H1 (cell line): ENCODE measurements at regions not wholly inside any gene's neighbourhood (a gene's known extent, or its start where the extent isn't known, plus 50 kb on each side); places are given as distances from the start of the nearest gene placed in this dataset.

Experiments used
- GABPA ChIP-seq: IDR thresholded peaks from 2 replicates; pipeline ENCODE4 v1.6.1; 2011; ENCODE audit warnings: mild to moderate bottlenecking, low read length, moderate library complexity, borderline replicate concordance; ENCODE audit not compliant: insufficient read depth
- POLR2A ChIP-seq, 2 experiments: IDR thresholded peaks; 1 replicate in 1 of 2; 2 replicates in 1 of 2; pipeline ENCODE4 v1.6.1; 2011; ENCODE audit warnings: low read depth in 2 of 2, low read length in 2 of 2, mild to moderate bottlenecking in 2 of 2; ENCODE audit errors: control extremely low read depth in 1 of 2
- POLR2AphosphoS5 ChIP-seq: IDR thresholded peaks from 2 replicates; pipeline ENCODE4 v1.6.1; 2011; ENCODE audit warnings: low read depth, low read length
- TF ChIP-seq, protein P1 (sequence below), 3 experiments: IDR thresholded peaks; 1 replicate in 2 of 3; 2 replicates in 1 of 3; pipeline versions ENCODE4 v1.5.1 to v1.6.1; 2011; ENCODE audit warnings: low read length in 3 of 3, mild to moderate bottlenecking in 3 of 3, inconsistent platforms in 2 of 3, low read depth in 1 of 3, moderate library complexity in 1 of 3; ENCODE audit not compliant: insufficient read depth in 1 of 3; ENCODE audit errors: control extremely low read depth in 1 of 3

DNA sequence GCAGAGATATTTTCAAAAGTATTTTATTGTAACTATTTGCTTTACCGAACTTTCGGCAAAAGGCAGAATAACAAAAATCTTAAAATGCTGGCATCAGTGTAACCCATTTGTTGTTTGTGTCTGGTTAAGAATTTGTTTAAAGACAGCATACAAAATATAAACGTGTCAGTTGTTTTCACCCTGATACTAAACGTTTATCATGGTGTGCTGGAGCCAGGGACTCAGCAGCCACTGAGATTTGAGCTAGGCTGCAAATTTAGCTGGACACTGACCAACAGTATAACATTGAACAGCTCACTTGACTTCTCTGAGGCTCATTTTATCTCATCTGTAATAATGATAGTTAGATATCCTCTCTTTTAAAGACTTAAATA, 183.7 kb downstream of the TMTC3 start:
- no peak for TF ChIP-seq POLR2AphosphoS5
- TF ChIP-seq, protein P1, sequence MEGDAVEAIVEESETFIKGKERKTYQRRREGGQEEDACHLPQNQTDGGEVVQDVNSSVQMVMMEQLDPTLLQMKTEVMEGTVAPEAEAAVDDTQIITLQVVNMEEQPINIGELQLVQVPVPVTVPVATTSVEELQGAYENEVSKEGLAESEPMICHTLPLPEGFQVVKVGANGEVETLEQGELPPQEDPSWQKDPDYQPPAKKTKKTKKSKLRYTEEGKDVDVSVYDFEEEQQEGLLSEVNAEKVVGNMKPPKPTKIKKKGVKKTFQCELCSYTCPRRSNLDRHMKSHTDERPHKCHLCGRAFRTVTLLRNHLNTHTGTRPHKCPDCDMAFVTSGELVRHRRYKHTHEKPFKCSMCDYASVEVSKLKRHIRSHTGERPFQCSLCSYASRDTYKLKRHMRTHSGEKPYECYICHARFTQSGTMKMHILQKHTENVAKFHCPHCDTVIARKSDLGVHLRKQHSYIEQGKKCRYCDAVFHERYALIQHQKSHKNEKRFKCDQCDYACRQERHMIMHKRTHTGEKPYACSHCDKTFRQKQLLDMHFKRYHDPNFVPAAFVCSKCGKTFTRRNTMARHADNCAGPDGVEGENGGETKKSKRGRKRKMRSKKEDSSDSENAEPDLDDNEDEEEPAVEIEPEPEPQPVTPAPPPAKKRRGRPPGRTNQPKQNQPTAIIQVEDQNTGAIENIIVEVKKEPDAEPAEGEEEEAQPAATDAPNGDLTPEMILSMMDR (IDR thresholded peaks at IDR 0.05; ENCODE audit: control extremely low read depth in 1 of 3, insufficient read depth in 1 of 3, low read depth in 1 of 3, low read length in 3 of 3) = no peak
- no peak for TF ChIP-seq POLR2A (IDR thresholded peaks at IDR 0.05; ENCODE audit: control extremely low read depth in 1 of 2, low read depth in 2 of 2, low read length in 2 of 2)
- TF ChIP-seq GABPA = no peak
